Activated naive CD8-positive, alpha-beta T cell treated with anti-CD3 and anti-CD28 coated beads, Interleukin-2, amount 50 U/mL, for 16 hours (primary cell): ENCODE measurements at regions not wholly inside any gene's neighbourhood (a gene's known extent, or its start where the extent isn't known, plus 50 kb on each side); places are given as distances from the start of the nearest gene placed in this dataset.
"Not testable (repeated sequence)": the region's sequence is repeated elsewhere in the genome, so short reads cannot be mapped to it uniquely, and the experiment has no call there.

ENCODE experiments used
- DNase-seq: peaks from one replicate; pipeline ENCODE4 v3.0.0-alpha.2; 2020; ENCODE audit warnings: low read depth, low spot score

GRCh38 chr13:107926515-107926914 is 288.8 kb downstream of the LIG4 start:
- not testable (repeated sequence) for DNase-seq

GRCh38 chr13:107916902-107917301 is 298.4 kb downstream of the LIG4 start:
- DNase-seq, result not testable (repeated sequence)

- DNase-seq, result no peak
These were observed 302.6 kb downstream of the LIG4 start for GRCh38 chr13:107912745-107913144.

GRCh38 chr13:107907065-107907805 is 308.1 kb downstream of the LIG4 start:
- no peak for DNase-seq

GRCh38 chr13:107906131-107906530 is 309.2 kb downstream of the LIG4 start:
- no peak for DNase-seq

GRCh38 chr13:107901996-107902562 is 313.3 kb downstream of the LIG4 start:
- no peak for DNase-seq

- DNase-seq, result no peak
These were observed 314.1 kb downstream of the LIG4 start for GRCh38 chr13:107901230-107901629.

GRCh38 chr13:107900775-107901174 is 314.6 kb downstream of the LIG4 start:
- DNase-seq, result no peak

- DNase-seq, result no peak
These were observed 329.2 kb downstream of the LIG4 start for GRCh38 chr13:107886118-107886517.

- no peak for DNase-seq
These were observed 330.8 kb downstream of the LIG4 start for GRCh38 chr13:107884564-107884963.

- DNase-seq, result no peak
These were observed 331.7 kb downstream of the LIG4 start for GRCh38 chr13:107883561-107884175.

- DNase-seq, result no peak
These were observed 332.4 kb downstream of the LIG4 start for GRCh38 chr13:107882708-107883560.

GRCh38 chr13:107881362-107881761 is 334.0 kb downstream of the LIG4 start:
- no peak for DNase-seq

- no peak for DNase-seq
These were observed 340.9 kb downstream of the LIG4 start for GRCh38 chr13:107874456-107874855.

GRCh38 chr13:107873926-107874325 is 341.4 kb downstream of the LIG4 start:
- no peak for DNase-seq

- DNase-seq, result no peak
These were observed 344.9 kb downstream of the LIG4 start for GRCh38 chr13:107870400-107870799.

GRCh38 chr13:107867701-107868661 is 347.4 kb downstream of the LIG4 start:
- DNase-seq, result no peak

GRCh38 chr13:107866941-107867623 is 348.3 kb downstream of the LIG4 start:
- DNase-seq, result no peak

- DNase-seq, result no peak
These were observed 349.1 kb downstream of the LIG4 start for GRCh38 chr13:107866032-107866940.
